Activated T-helper 1 cell treated with anti-CD3 and anti-CD28 coated beads, Interleukin-12 subunit alpha, Interleukin-12 subunit beta, Interleukin-2, Interleukin-4 antibody, amounts not matched to agents 30 ng/mL and 10 ng/mL and 1 ng/mL, durations not matched to agents 14 hours and 24 hours and 36 hours (primary cell): ENCODE measurements at regions not wholly inside any gene's neighbourhood (a gene's known extent, or its start where the extent isn't known, plus 50 kb on each side); places are given as distances from the start of the nearest gene placed in this dataset.

Experiments used
- DNase-seq: peaks from one replicate; pipeline ENCODE4 v3.0.0; 2021; ENCODE audit warnings: low spot score
- H3K27ac Mint-ChIP-seq: one replicate; pipeline ENCODE4 v1.8.0; 2021; ENCODE audit warnings: mild to moderate bottlenecking, mixed read lengths
- H3K27me3 Mint-ChIP-seq: one replicate; pipeline ENCODE4 v1.8.0; 2022; ENCODE audit warnings: mild to moderate bottlenecking, moderate library complexity, mixed read lengths; ENCODE audit not compliant: insufficient read depth
- H3K36me3 Mint-ChIP-seq: one replicate; pipeline ENCODE4 v1.8.0; 2021; ENCODE audit warnings: low read depth, mixed read lengths
- H3K4me1 Mint-ChIP-seq: one replicate; pipeline ENCODE4 v1.8.0; 2021; ENCODE audit warnings: low read depth, mixed read lengths
- H3K4me3 Mint-ChIP-seq: one replicate; pipeline ENCODE4 v1.8.0; 2021; ENCODE audit warnings: mild to moderate bottlenecking, moderate library complexity, mixed read lengths
- H3K9me3 Mint-ChIP-seq: one replicate; pipeline ENCODE4 v1.8.0; 2021; ENCODE audit warnings: mixed read lengths
- intact Hi-C: fragments of 100-400 bp; cut with micrococcal nuclease; formaldehyde crosslinking; loops from one replicate; pipeline ENCODE4 v1.15.1; 2024

- intact Hi-C loops = no loop called here
- Mint-ChIP-seq H3K36me3 (no peaks in the 10 kb centered on the region), H3K9me3 (no peaks in the 10 kb centered on the region), H3K27ac (no peak overlapping the region), H3K4me3 (no peak overlapping the region), H3K27me3 (peaks cover 12% of the 10 kb centered on the region), H3K4me1 (no peaks in the 10 kb centered on the region)
- no peak for DNase-seq
These were observed 133.7 kb upstream of the MAP1LC3B2 start for GRCh38 chr12:116425256-116426193.

GRCh38 chr12:116426391-116427136 is 132.6 kb upstream of the MAP1LC3B2 start:
- intact Hi-C loops = no loop called here
- Mint-ChIP-seq H3K4me1 (no peaks in the 10 kb centered on the region), H3K9me3 (no peaks in the 10 kb centered on the region), H3K27ac (no peak overlapping the region), H3K27me3 (peaks cover 11% of the 10 kb centered on the region), H3K4me3 (no peak overlapping the region), H3K36me3 (no peaks in the 10 kb centered on the region)
- no peak for DNase-seq

DNA sequence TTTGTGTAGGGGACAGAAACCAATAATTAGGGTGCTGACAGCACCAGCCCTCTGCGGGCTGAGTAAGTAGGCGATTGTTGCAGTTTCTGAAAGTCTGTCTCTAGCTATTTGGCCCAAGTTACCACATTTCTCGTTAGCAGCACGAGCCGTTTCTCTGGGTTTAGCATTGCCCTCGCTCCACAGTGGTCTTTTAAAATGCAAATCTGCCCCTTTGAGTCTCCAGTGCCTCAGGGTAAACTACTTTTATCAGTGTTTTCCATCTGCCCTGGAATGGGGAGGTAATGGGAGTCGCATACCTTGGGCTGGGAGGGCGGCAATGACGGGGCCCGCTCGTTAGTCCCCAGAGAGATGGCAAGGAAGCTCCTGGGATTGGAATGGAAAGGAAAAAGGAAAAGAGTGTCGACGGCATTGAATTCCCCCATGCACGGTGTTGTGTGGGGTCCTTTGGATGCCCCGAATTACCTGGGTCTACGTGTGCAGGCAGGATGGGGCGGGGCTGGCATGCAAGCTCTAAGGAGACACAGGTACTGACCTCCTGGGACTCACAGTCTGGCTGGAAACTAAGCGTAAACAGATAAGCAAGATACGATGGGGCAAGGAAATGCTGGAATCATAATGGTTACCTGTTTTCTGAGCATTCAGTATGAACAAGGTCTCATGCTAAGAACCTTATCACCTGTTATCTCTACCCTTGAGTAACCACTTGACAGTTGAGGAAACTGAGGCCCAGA is 131.8 kb upstream of the MAP1LC3B2 start:
- Mint-ChIP-seq H3K36me3 (no peaks in the 10 kb centered on the region), H3K4me3 (no peak overlapping the region), H3K27me3 (peaks cover 11% of the 10 kb centered on the region), H3K4me1 (no peaks in the 10 kb centered on the region), H3K27ac (no peak overlapping the region), H3K9me3 (no peaks in the 10 kb centered on the region)
- no peak for DNase-seq
- intact Hi-C loops = no loop called here

GRCh38 chr12:116429826-116430360 is 129.3 kb upstream of the MAP1LC3B2 start:
- Mint-ChIP-seq H3K27me3 (peaks cover 11% of the 10 kb centered on the region), H3K4me3 (no peak overlapping the region), H3K27ac (no peak overlapping the region), H3K4me1 (no peaks in the 10 kb centered on the region), H3K9me3 (no peaks in the 10 kb centered on the region), H3K36me3 (no peaks in the 10 kb centered on the region)
- intact Hi-C loops = no loop called here
- no peak for DNase-seq

GRCh38 chr12:116430911-116431565 is 128.1 kb upstream of the MAP1LC3B2 start:
- DNase-seq = no peak
- Mint-ChIP-seq H3K4me1 (no peaks in the 10 kb centered on the region), H3K4me3 (no peak overlapping the region), H3K9me3 (no peaks in the 10 kb centered on the region), H3K27ac (no peak overlapping the region), H3K27me3 (peaks cover 12% of the 10 kb centered on the region), H3K36me3 (no peaks in the 10 kb centered on the region)
- intact Hi-C loops = no loop called here

- no peak overlapping the region for H3K4me3 Mint-ChIP-seq
- no peaks in the 10 kb centered on the region for H3K9me3 Mint-ChIP-seq
- peaks cover 10% of the 10 kb centered on the region for H3K27me3 Mint-ChIP-seq
- H3K4me1 Mint-ChIP-seq = no peaks in the 10 kb centered on the region
- intact Hi-C loops = no loop called here
- no peak for DNase-seq
- H3K36me3 Mint-ChIP-seq = no peaks in the 10 kb centered on the region
- H3K27ac Mint-ChIP-seq = no peak overlapping the region
These were observed 127.4 kb upstream of the MAP1LC3B2 start for GRCh38 chr12:116431677-116432300.

- Mint-ChIP-seq H3K27ac (no peak overlapping the region), H3K4me1 (no peaks in the 10 kb centered on the region), H3K9me3 (no peaks in the 10 kb centered on the region), H3K36me3 (no peaks in the 10 kb centered on the region), H3K27me3 (peaks cover 7% of the 10 kb centered on the region), H3K4me3 (no peak overlapping the region)
- no peak for DNase-seq
- intact Hi-C loops = no loop called here
These were observed 126.8 kb upstream of the MAP1LC3B2 start for GRCh38 chr12:116432314-116432750.

- Mint-ChIP-seq H3K4me1 (no peaks in the 10 kb centered on the region), H3K36me3 (no peaks in the 10 kb centered on the region), H3K9me3 (no peaks in the 10 kb centered on the region), H3K27ac (no peak overlapping the region), H3K4me3 (no peak overlapping the region), H3K27me3 (peaks cover 5% of the 10 kb centered on the region)
- intact Hi-C loops = no loop called here
- DNase-seq = no peak
These were observed 125.9 kb upstream of the MAP1LC3B2 start for GRCh38 chr12:116433249-116433648.

- intact Hi-C loops = no loop called here
- no peak for DNase-seq
- Mint-ChIP-seq H3K4me3 (no peak overlapping the region), H3K9me3 (no peaks in the 10 kb centered on the region), H3K36me3 (no peaks in the 10 kb centered on the region), H3K27ac (no peak overlapping the region), H3K4me1 (no peaks in the 10 kb centered on the region), H3K27me3 (peaks cover 5% of the 10 kb centered on the region)
These were observed 124.8 kb upstream of the MAP1LC3B2 start for GRCh38 chr12:116434155-116435011.

- no peak overlapping the region for H3K4me3 Mint-ChIP-seq
- intact Hi-C loops = no loop called here
- H3K27me3 Mint-ChIP-seq = peaks cover 2% of the 10 kb centered on the region
- no peak overlapping the region for H3K27ac Mint-ChIP-seq
- no peak for DNase-seq
- no peaks in the 10 kb centered on the region for H3K4me1 Mint-ChIP-seq
- H3K36me3 Mint-ChIP-seq = no peaks in the 10 kb centered on the region
- no peaks in the 10 kb centered on the region for H3K9me3 Mint-ChIP-seq
These were observed 123.2 kb upstream of the MAP1LC3B2 start for GRCh38 chr12:116435984-116436383.

DNA sequence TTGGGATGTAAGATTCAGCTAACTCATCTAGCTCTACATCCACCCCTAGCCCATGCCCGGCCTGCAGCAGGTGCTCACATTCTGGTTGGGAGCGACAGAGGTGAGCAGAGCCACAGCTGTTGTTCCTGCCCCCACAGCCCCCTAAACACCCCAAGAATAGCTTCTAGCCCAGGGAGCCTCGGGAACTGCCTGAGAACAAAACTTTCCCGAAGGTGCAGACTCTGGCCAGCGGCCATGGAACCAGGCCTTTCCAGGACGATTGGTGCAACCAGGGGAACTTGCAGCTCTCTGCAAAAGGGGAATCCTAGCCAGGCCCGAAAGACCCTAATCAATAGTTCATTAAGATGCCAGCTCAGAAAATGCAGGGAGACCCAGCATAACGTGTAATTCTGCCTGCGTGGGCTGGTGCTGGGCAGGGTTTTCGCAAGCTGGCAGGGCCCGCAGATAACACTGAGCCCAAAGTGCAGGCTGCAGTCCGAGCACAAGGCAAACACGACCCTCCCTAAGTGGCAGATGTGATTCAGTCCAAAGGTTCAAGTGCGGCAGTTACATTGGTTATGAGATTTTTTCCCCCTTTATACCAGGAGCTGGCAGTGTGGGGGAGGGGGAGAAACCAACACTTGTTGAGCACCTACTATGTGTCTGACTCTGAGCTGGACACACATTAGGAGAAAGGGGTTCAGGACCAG is 122.5 kb upstream of the MAP1LC3B2 start:
- Mint-ChIP-seq H3K27ac (no peak overlapping the region), H3K9me3 (no peaks in the 10 kb centered on the region), H3K4me1 (no peaks in the 10 kb centered on the region), H3K27me3 (peaks cover 2% of the 10 kb centered on the region), H3K4me3 (no peak overlapping the region), H3K36me3 (no peaks in the 10 kb centered on the region)
- intact Hi-C loops = no loop called here
- DNase-seq = no peak
